H9 (cell line): ENCODE measurements at regions not wholly inside any gene's neighbourhood (a gene's known extent, or its start where the extent isn't known, plus 50 kb on each side); places are given as distances from the start of the nearest gene placed in this dataset.
"Not testable (repeated sequence)": the region's sequence is repeated elsewhere in the genome, so short reads cannot be mapped to it uniquely, and the experiment has no call there.

Source experiments
- DNase-seq: peaks from one replicate; pipeline ENCODE4 v3.0.0-alpha.2; 2017
- H2AFZ ChIP-seq: one replicate; pipeline ENCODE4 v1.6.1; 2013; ENCODE audit warnings: mild to moderate bottlenecking, low read length, control low read depth, moderate library complexity
- H2AK5ac ChIP-seq: 2 replicates; pipeline ENCODE4 v1.6.1; 2013; ENCODE audit warnings: low read length, control low read depth, mixed read lengths; ENCODE audit not compliant: insufficient read length
- H2BK120ac ChIP-seq: one replicate; pipeline ENCODE4 v1.6.1; 2013; ENCODE audit warnings: low read depth, mild to moderate bottlenecking, low read length, control low read depth, inconsistent platforms; ENCODE audit not compliant: poor library complexity, severe bottlenecking
- H2BK12ac ChIP-seq: 2 replicates; pipeline ENCODE4 v1.6.1; 2013; ENCODE audit warnings: low read length, control low read depth, mixed read lengths, low read depth; ENCODE audit not compliant: insufficient read length
- H2BK15ac ChIP-seq: 2 replicates; pipeline ENCODE4 v1.6.1; 2013; ENCODE audit warnings: low read depth, low read length, control low read depth
- H2BK20ac ChIP-seq: one replicate; pipeline ENCODE4 v1.6.1; 2013; ENCODE audit warnings: low read depth, mild to moderate bottlenecking, low read length, control low read depth, inconsistent platforms; ENCODE audit not compliant: poor library complexity, severe bottlenecking
- H2BK5ac ChIP-seq: 2 replicates; pipeline ENCODE4 v1.6.1; 2013; ENCODE audit warnings: low read length, control low read depth, mixed read lengths; ENCODE audit not compliant: insufficient read length
- H3K14ac ChIP-seq: 2 replicates; pipeline ENCODE4 v1.6.1; 2013; ENCODE audit warnings: low read length, control low read depth; ENCODE audit not compliant: insufficient read depth
- H3K18ac ChIP-seq: 2 replicates; pipeline ENCODE4 v1.6.1; 2013; ENCODE audit warnings: low read depth, mild to moderate bottlenecking, mixed read lengths, low read length, control low read depth; ENCODE audit not compliant: insufficient read length
- H3K23ac ChIP-seq: 2 replicates; pipeline ENCODE4 v1.6.1; 2013; ENCODE audit warnings: low read length, control low read depth, mixed read lengths, low read depth; ENCODE audit not compliant: insufficient read length
- H3K23me2 ChIP-seq: 2 replicates; pipeline ENCODE4 v1.6.1; 2013; ENCODE audit warnings: low read depth, mild to moderate bottlenecking, mixed read lengths, low read length, control low read depth; ENCODE audit not compliant: insufficient read length, poor library complexity, severe bottlenecking
- H3K27ac ChIP-seq: 2 replicates; pipeline ENCODE4 v1.5.1; 2013; ENCODE audit warnings: low read length, control low read depth, mixed read lengths, low read depth; ENCODE audit not compliant: insufficient read length
- H3K27me3 ChIP-seq: 2 replicates; pipeline ENCODE4 v1.6.1; 2013; ENCODE audit warnings: low read length, control low read depth, inconsistent platforms; ENCODE audit not compliant: insufficient read depth
- H3K4ac ChIP-seq: 2 replicates; pipeline ENCODE4 v1.6.1; 2013; ENCODE audit warnings: low read depth, mild to moderate bottlenecking, control low read depth, inconsistent platforms, low read length, moderate library complexity
- H3K4me1 ChIP-seq: 2 replicates; pipeline ENCODE4 v1.6.1; 2013; ENCODE audit warnings: low read length, control low read depth, inconsistent platforms; ENCODE audit not compliant: insufficient read depth
- H3K4me2 ChIP-seq: 2 replicates; pipeline ENCODE4 v1.6.1; 2013; ENCODE audit warnings: low read length, control low read depth, mixed read lengths; ENCODE audit not compliant: insufficient read length, insufficient read depth
- H3K56ac ChIP-seq: 2 replicates; pipeline ENCODE4 v1.6.1; 2013; ENCODE audit warnings: low read depth, mild to moderate bottlenecking, mixed read lengths, low read length, control low read depth; ENCODE audit not compliant: insufficient read length
- H3K79me1 ChIP-seq: 2 replicates; pipeline ENCODE4 v1.6.1; 2013; ENCODE audit warnings: low read depth, mild to moderate bottlenecking, moderate library complexity, low read length, control low read depth, inconsistent platforms; ENCODE audit not compliant: insufficient read depth, poor library complexity, severe bottlenecking
- H3K79me2 ChIP-seq: 2 replicates; pipeline ENCODE4 v1.6.1; 2013; ENCODE audit warnings: low read length, control low read depth, inconsistent platforms; ENCODE audit not compliant: insufficient read depth
- H3K9ac ChIP-seq: 2 replicates; pipeline ENCODE4 v1.6.1; 2013; ENCODE audit warnings: low read length, control low read depth, mixed read lengths; ENCODE audit not compliant: insufficient read length; ENCODE audit errors: extremely low read depth
- H3K9me3 ChIP-seq: one replicate; pipeline ENCODE4 v1.6.1; 2013; ENCODE audit warnings: low read depth, low read length, inconsistent platforms; ENCODE audit not compliant: control insufficient read depth
- H3T11ph ChIP-seq: one replicate; pipeline ENCODE4 v1.6.1; 2013; ENCODE audit warnings: mild to moderate bottlenecking, low read length, control low read depth, inconsistent platforms
- H4K20me1 ChIP-seq: one replicate; pipeline ENCODE4 v1.6.1; 2013; ENCODE audit not compliant: control insufficient read depth, insufficient read length, insufficient read depth
- H4K5ac ChIP-seq: 2 replicates; pipeline ENCODE4 v1.6.1; 2013; ENCODE audit warnings: low read depth, mild to moderate bottlenecking, mixed read lengths, low read length, control low read depth; ENCODE audit not compliant: insufficient read length
- H4K8ac ChIP-seq: replicated peaks from 2 replicates; pipeline ENCODE4 v1.6.1; 2013; ENCODE audit warnings: low read length, control low read depth, mixed read lengths, low read depth; ENCODE audit not compliant: insufficient read length
- H4K91ac ChIP-seq: 2 replicates; pipeline ENCODE4 v1.6.1; 2013; ENCODE audit warnings: low read depth, mild to moderate bottlenecking, moderate library complexity, mixed read lengths, low read length, control low read depth; ENCODE audit not compliant: insufficient read length
- H3K27ac Mint-ChIP-seq, 3 experiments: 2 replicates in 2 of 3; 3 replicates in 1 of 3; pipeline ENCODE4 v1.8.0; 2020 to 2021; ENCODE audit warnings: mixed read lengths in 3 of 3, mild to moderate bottlenecking in 1 of 3, moderate library complexity in 1 of 3
- H3K27me3 Mint-ChIP-seq: 2 replicates; pipeline ENCODE4 v1.8.0; 2021; ENCODE audit warnings: low read depth, mild to moderate bottlenecking, moderate library complexity, mixed read lengths
- H3K36me3 Mint-ChIP-seq, 3 experiments: 2 replicates in 2 of 3; 3 replicates in 1 of 3; pipeline ENCODE4 v1.8.0; 2020 to 2021; ENCODE audit warnings: low read depth in 3 of 3, mixed read lengths in 3 of 3; ENCODE audit not compliant: insufficient read depth in 1 of 3
- H3K4me1 Mint-ChIP-seq, 2 experiments: 2 replicates each; pipeline ENCODE4 v1.8.0; 2020; ENCODE audit warnings: mixed read lengths in 2 of 2
- H3K4me3 Mint-ChIP-seq, 2 experiments: 2 replicates in 1 of 2; 3 replicates in 1 of 2; pipeline ENCODE4 v1.8.0; 2020 to 2021; ENCODE audit warnings: mild to moderate bottlenecking in 2 of 2, mixed read lengths in 2 of 2, moderate library complexity in 1 of 2
- H3K9me3 Mint-ChIP-seq, 2 experiments: 2 replicates in 1 of 2; 3 replicates in 1 of 2; pipeline ENCODE4 v1.8.0; 2020; ENCODE audit warnings: mild to moderate bottlenecking in 2 of 2, mixed read lengths in 2 of 2, moderate library complexity in 1 of 2
- WGBS: extraction: QIAGEN DNeasy Blood & Tissue Kit; methylation state at CpG from one replicate; pipeline ENCODE4 v1.1.7; 2013; ENCODE audit warnings: missing lambda C conversion rate, low lambda C conversion rate, mixed read lengths; ENCODE audit not compliant: insufficient read length; ENCODE audit errors: extremely low coverage; 5-methylcytosine and 5-hydroxymethylcytosine counted together

DNA sequence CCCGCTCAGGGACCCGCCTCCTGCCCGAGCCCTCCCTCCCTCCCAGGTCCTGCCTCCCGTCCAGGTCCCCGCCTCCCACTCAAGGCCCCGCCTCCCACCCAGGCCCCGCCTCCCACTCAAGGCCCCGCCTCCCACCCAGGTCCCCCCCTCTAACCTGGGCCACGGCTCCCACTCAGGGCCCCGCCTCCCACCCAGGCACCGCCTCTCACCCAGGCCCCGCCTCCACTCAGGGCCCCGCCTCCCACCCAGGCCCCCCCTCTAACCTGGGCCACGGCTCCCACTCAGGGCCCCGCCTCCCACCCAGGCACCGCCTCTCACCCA lies 103.5 kb downstream of the FAM53A start:
- not testable (repeated sequence) for H3K9me3 Mint-ChIP-seq, DNase-seq, H3K4me3 Mint-ChIP-seq, H3K56ac ChIP-seq, H3T11ph ChIP-seq, H3K36me3 Mint-ChIP-seq, H3K9me3 ChIP-seq, H4K20me1 ChIP-seq, H3K79me2 ChIP-seq, H4K8ac ChIP-seq, H4K91ac ChIP-seq, H3K4me1 ChIP-seq, H3K4me2 ChIP-seq, H3K23me2 ChIP-seq, H3K9ac ChIP-seq, H3K79me1 ChIP-seq, H3K14ac ChIP-seq, H3K4ac ChIP-seq, H2AFZ ChIP-seq, H2BK120ac ChIP-seq, H2BK20ac ChIP-seq, H3K23ac ChIP-seq, H3K27me3 ChIP-seq, H2BK5ac ChIP-seq, H4K5ac ChIP-seq, H3K27ac Mint-ChIP-seq, H2BK15ac ChIP-seq, H3K18ac ChIP-seq, H2BK12ac ChIP-seq, H3K27ac ChIP-seq, H2AK5ac ChIP-seq
- WGBS = no CpG with 5 or more reads among the region's 16 CpGs
- peaks cover 10 to 28% of the 10 kb centered on the region in 2 experiments for H3K4me1 Mint-ChIP-seq
- peaks cover 12% of the 10 kb centered on the region for H3K27me3 Mint-ChIP-seq
